SK-N-SH (cell line): ENCODE measurements at regions not wholly inside any gene's neighbourhood (a gene's known extent, or its start where the extent isn't known, plus 50 kb on each side); places are given as distances from the start of the nearest gene placed in this dataset.
A peak's percentile ranks its signal among the peaks of the same experiment; 100 is the strongest.

Experiments
- CTCF ChIA-PET: fragments of 300-600, 350-600 bp; formaldehyde crosslinking; extraction: SDS; loops from one replicate; lab custom pipeline; 2021; lab: Yijun Ruan, JAX
- POLR2A ChIA-PET: fragments of 350-600 bp; sonication (Branson Sonifier 250); formaldehyde crosslinking; extraction: SDS; loops from one replicate; lab custom pipeline; 2020; ENCODE audit warnings: antibody characterized with exemption, inconsistent platforms; lab: Yijun Ruan, JAX
- DNase-seq: peaks from one replicate; pipeline ENCODE4 v3.0.0; 2012
- H2AFZ ChIP-seq: fragments of 200-600 bp; sonication (generic); 2 replicates; pipeline ENCODE4 v1.8.1; 2016; ENCODE audit warnings: antibody characterized with exemption, mild to moderate bottlenecking, low read depth
- H3F3A ChIP-seq: fragments of 200-600 bp; sonication (generic); replicated peaks from 2 replicates; pipeline ENCODE3; 2016; ENCODE audit warnings: antibody characterized with exemption, mild to moderate bottlenecking; ENCODE audit not compliant: insufficient read depth
- H3K27ac ChIP-seq, 2 experiments: fragments of 200-500 bp in 1 of 2; fragments of 200-600 bp in 1 of 2; sonication (Bioruptor generic) in 1 of 2; sonication (generic), shearing (Covaris generic) in 1 of 2; 2 replicates each; pipeline versions ENCODE4 v1.5.1 to v1.6.1; 2014 to 2016; ENCODE audit warnings: low read depth in 2 of 2, inconsistent platforms in 1 of 2, low read length in 1 of 2, mild to moderate bottlenecking in 1 of 2, mixed read lengths in 1 of 2
- H3K27me3 ChIP-seq: fragments of 200-600 bp; sonication (generic), shearing (Covaris generic); 2 replicates; pipeline ENCODE4 v1.6.1; 2016; ENCODE audit warnings: mixed run types; ENCODE audit not compliant: insufficient read depth
- H3K36me3 ChIP-seq, 2 experiments: fragments of 200-500 bp in 1 of 2; fragments of 200-600 bp in 1 of 2; sonication (Bioruptor generic) in 1 of 2; sonication (generic) in 1 of 2; replicated peaks in 1 of 2; 2 replicates each; pipeline versions ENCODE3 to v1.5.1; 2014 to 2016; ENCODE audit warnings: low read length in 1 of 2, mild to moderate bottlenecking in 1 of 2; ENCODE audit not compliant: insufficient read depth in 2 of 2, control insufficient read depth in 1 of 2
- H3K4me1 ChIP-seq, 2 experiments: fragments of 200-500 bp in 1 of 2; fragments of 200-600 bp in 1 of 2; sonication (Bioruptor generic) in 1 of 2; sonication (generic), shearing (Covaris generic) in 1 of 2; 2 replicates each; pipeline versions ENCODE4 v1.5.1 to v1.6.1; 2014 to 2016; ENCODE audit warnings: low read depth in 1 of 2, low read length in 1 of 2, mixed run types in 1 of 2; ENCODE audit not compliant: insufficient read depth in 2 of 2, control insufficient read depth in 1 of 2
- H3K4me2 ChIP-seq: fragments of 200-600 bp; sonication (generic), shearing (Covaris generic); 2 replicates; pipeline ENCODE4 v1.6.1; 2017; ENCODE audit warnings: mixed run types
- H3K4me3 ChIP-seq, 2 experiments: fragments of 200-500 bp in 1 of 2; fragments of 200-600 bp in 1 of 2; sonication (Bioruptor generic) in 1 of 2; sonication (generic), shearing (Covaris generic) in 1 of 2; 2 replicates each; pipeline versions ENCODE4 v1.5.1 to v1.8.1; 2014 to 2016; ENCODE audit warnings: low read depth in 2 of 2, inconsistent platforms in 1 of 2, low read length in 1 of 2, mild to moderate bottlenecking in 1 of 2, mixed read lengths in 1 of 2, moderate library complexity in 1 of 2
- H3K79me2 ChIP-seq: fragments of 200-600 bp; sonication (generic); 2 replicates; pipeline ENCODE4 v1.8.1; 2017; ENCODE audit warnings: mild to moderate bottlenecking; ENCODE audit not compliant: insufficient read depth
- H3K9ac ChIP-seq: fragments of 200-600 bp; sonication (generic); 2 replicates; pipeline ENCODE4 v1.6.1; 2017; ENCODE audit warnings: mixed run types
- H3K9me2 ChIP-seq: fragments of 200-600 bp; sonication (generic); 2 replicates; pipeline ENCODE4 v1.6.1; 2017; ENCODE audit warnings: mixed run types
- H3K9me3 ChIP-seq: fragments of 200-600 bp; sonication (generic); 2 replicates; pipeline ENCODE4 v1.6.1; 2017; ENCODE audit warnings: mixed run types, mild to moderate bottlenecking, moderate library complexity
- H4K20me1 ChIP-seq: fragments of 200-600 bp; sonication (generic); 2 replicates; pipeline ENCODE4 v1.6.1; 2017; ENCODE audit warnings: mild to moderate bottlenecking, mixed run types; ENCODE audit not compliant: insufficient read depth
- CHD2 ChIP-seq: fragments of 150-350 bp; IDR thresholded peaks from 2 replicates; pipeline ENCODE4 v1.6.1; 2018; ENCODE audit warnings: low read length; ENCODE audit not compliant: partially characterized antibody
- EP300 ChIP-seq, 2 experiments: IDR thresholded peaks; 2 replicates each; pipeline versions ENCODE4 v1.4.0 to v1.6.1; 2012; ENCODE audit warnings: borderline replicate concordance in 1 of 2, low read depth in 1 of 2, low read length in 1 of 2
- FOXJ3 ChIP-seq: sonication (generic); formaldehyde crosslinking; IDR thresholded peaks from 2 replicates; pipeline ENCODE4 v1.5.1; 2020; ENCODE audit warnings: mild to moderate bottlenecking, missing genetic modification reagents
- FOXM1 ChIP-seq: IDR thresholded peaks from 2 replicates; pipeline ENCODE4 v1.4.0; 2012; ENCODE audit warnings: low read depth, mild to moderate bottlenecking
- GABPA ChIP-seq: IDR thresholded peaks from 2 replicates; pipeline ENCODE4 v1.4.0; 2012; ENCODE audit warnings: low read depth, mild to moderate bottlenecking
- GATA2 ChIP-seq: sonication (generic); formaldehyde crosslinking; IDR thresholded peaks from 2 replicates; pipeline ENCODE4 v1.5.0; 2020; ENCODE audit warnings: mild to moderate bottlenecking, missing genetic modification reagents
- IRF3 ChIP-seq: fragments of 150-350 bp; IDR thresholded peaks from 2 replicates; pipeline ENCODE4 v1.6.1; 2016; ENCODE audit warnings: mild to moderate bottlenecking, low read depth, low read length
- JUND ChIP-seq: IDR thresholded peaks from 2 replicates; pipeline ENCODE4 v1.4.0; 2012
- MAX ChIP-seq: IDR thresholded peaks from 2 replicates; pipeline ENCODE4 v1.4.0; 2012; ENCODE audit warnings: low read depth
- MEF2A ChIP-seq: IDR thresholded peaks from 2 replicates; pipeline ENCODE4 v1.4.0; 2012; ENCODE audit warnings: low read depth, borderline replicate concordance
- NFIC ChIP-seq: IDR thresholded peaks from 2 replicates; pipeline ENCODE4 v1.4.0; 2012; ENCODE audit warnings: borderline replicate concordance
- NRF1 ChIP-seq: IDR thresholded peaks from 2 replicates; pipeline ENCODE4 v1.6.1; 2012; ENCODE audit warnings: low read depth, mild to moderate bottlenecking, low read length
- RAD21 ChIP-seq: IDR thresholded peaks from 2 replicates; pipeline ENCODE4 v1.6.1; 2012; ENCODE audit warnings: mild to moderate bottlenecking, low read length
- RFX5 ChIP-seq: IDR thresholded peaks from 2 replicates; pipeline ENCODE4 v1.6.1; 2012; ENCODE audit warnings: mild to moderate bottlenecking, improper control_type of control experiment, low read length
- RXRA ChIP-seq: IDR thresholded peaks from 2 replicates; pipeline ENCODE4 v1.4.0; 2012; ENCODE audit warnings: low read depth, mild to moderate bottlenecking, borderline replicate concordance
- SIN3A ChIP-seq: IDR thresholded peaks from 2 replicates; pipeline ENCODE4 v1.6.1; 2012; ENCODE audit warnings: low read depth, mild to moderate bottlenecking, low read length, moderate library complexity, borderline replicate concordance
- TAF1 ChIP-seq: IDR thresholded peaks from 2 replicates; pipeline ENCODE4 v1.6.1; 2012; ENCODE audit warnings: low read depth, mild to moderate bottlenecking, low read length, moderate library complexity, borderline replicate concordance
- TCF12 ChIP-seq: IDR thresholded peaks from 2 replicates; pipeline ENCODE4 v1.4.0; 2012
- USF1 ChIP-seq: IDR thresholded peaks from 2 replicates; pipeline ENCODE4 v1.4.0; 2012; ENCODE audit warnings: low read depth, borderline replicate concordance
- USF2 ChIP-seq: fragments of 150-350 bp; IDR thresholded peaks from 2 replicates; pipeline ENCODE4 v1.6.1; 2017; ENCODE audit warnings: antibody characterized with exemption, low read length, low read depth, borderline replicate concordance
- ZBTB33 ChIP-seq: IDR thresholded peaks from 2 replicates; pipeline ENCODE4 v1.4.0; 2012; ENCODE audit warnings: low read depth, borderline replicate concordance
- WGBS: methylation state at CpG from one replicate; pipeline ENCODE4 v1.1.6; 2017; ENCODE audit warnings: low lambda C conversion rate; 5-methylcytosine and 5-hydroxymethylcytosine counted together

- no peak for TF ChIP-seq NRF1
Measured at GRCh38 chr4:114081783-114082182, 102.3 kb upstream of the ARSJ start (continued).

- POLR2A ChIA-PET, result no interaction called here
- no peak overlapping the region for H2AFZ ChIP-seq
- 73% methylated on average over 6 of the region's 6 CpGs for WGBS
Measured at GRCh38 chr4:114082348-114082747, 102.9 kb upstream of the ARSJ start.

GRCh38 chr4:114085611-114086345 is 106.3 kb upstream of the ARSJ start:
- H3F3A ChIP-seq, result peaks cover 24% of the 10 kb centered on the region
- CTCF ChIA-PET, result no interaction called here
- H3K4me3 ChIP-seq, result no peak overlapping the region
- H2AFZ ChIP-seq, result peak overlapping the region; percentile 27; the same call in 1 of the 2 replicates
- no peaks in the 10 kb centered on the region for H4K20me1 ChIP-seq
- POLR2A ChIA-PET, result no interaction called here
- peaks cover 7% of the 10 kb centered on the region; the same call in 1 of the 2 replicates for H3K9me3 ChIP-seq
- H3K27ac ChIP-seq, result 0 out of 4 replicates have a peak overlapping the region, but pooled peaks of 1 of the 2 experiments have one; percentile 4
- DNase-seq, result no peak
- no peaks in the 10 kb centered on the region for H3K79me2 ChIP-seq
- H3K27me3 ChIP-seq, result no peaks in the 10 kb centered on the region
- no peaks in the 10 kb centered on the region for H3K36me3 ChIP-seq
- no peak overlapping the region for H3K4me2 ChIP-seq
- no peak overlapping the region for H3K9ac ChIP-seq
- TF ChIP-seq MEF2A (no peak), ZBTB33 (no peak), USF1 (no peak), USF2 (no peak), FOXJ3 (CRISPR knock-in tag) (no peak), FOXM1 (no peak), CHD2 (no peak), RXRA (no peak), MAX (no peak), TAF1 (no peak), GABPA (no peak), RAD21 (no peak), GATA2 (CRISPR knock-in tag) (no peak), JUND (no peak), SIN3A (no peak), NFIC (no peak), IRF3 (no peak), RFX5 (no peak)
- TF ChIP-seq, all 33 proteins: peak for 0
- H3K9me2 ChIP-seq, result no peaks in the 10 kb centered on the region
- peaks cover 0 to 35% of the 10 kb centered on the region in 2 experiments for H3K4me1 ChIP-seq

More at GRCh38 chr4:114082348-114082747, 102.9 kb upstream of the ARSJ start:
- peaks cover 0 to 30% of the 10 kb centered on the region in 2 experiments for H3K4me1 ChIP-seq
- TF ChIP-seq TAF1 (no peak), EP300 (IDR thresholded peaks at IDR 0.05; ENCODE audit: borderline replicate concordance in 1 of 2, low read depth in 1 of 2, low read length in 1 of 2) (0 out of 4 replicates have a peak, but pooled peaks of 1 of the 2 experiments have one; percentile 16), TCF12 (peak; percentile 76), GABPA (no peak)
- peak overlapping the region in 1 of 2 experiments; percentile 47; a peak in 1 of 4 replicates for H3K27ac ChIP-seq
- H3K36me3 ChIP-seq, result no peaks in the 10 kb centered on the region
- no peaks in the 10 kb centered on the region for H3K9me2 ChIP-seq
- H3K27me3 ChIP-seq, result no peaks in the 10 kb centered on the region
- H3K9me3 ChIP-seq, result no peaks in the 10 kb centered on the region
- no peaks in the 10 kb centered on the region for H3K79me2 ChIP-seq
- DNase-seq, result no peak
- no peak overlapping the region; the same call in 1 of the 2 replicates for H3K4me2 ChIP-seq
- no peaks in the 10 kb centered on the region for H4K20me1 ChIP-seq
- peaks cover 36% of the 10 kb centered on the region for H3F3A ChIP-seq
- CTCF ChIA-PET, result interaction anchor here (0.7 to 0.8 kb wide), 2 partner anchors 248 to 1317 kb away, joined by 3 to 4 read pairs; no protein-coding TSS in a partner anchor
- H3K4me3 ChIP-seq, result no peak overlapping the region
- no peak overlapping the region for H3K9ac ChIP-seq
